HG03095 (cell line): ENCODE measurements at regions not wholly inside any gene's neighbourhood (a gene's known extent, or its start where the extent isn't known, plus 50 kb on each side); places are given as distances from the start of the nearest gene placed in this dataset.

Source experiments
- ATAC-seq: cut with Tn5 transposase; IDR thresholded peaks from one replicate; pipeline ENCODE4 v1.9.1; 2021; ENCODE audit warnings: moderate library complexity; ENCODE audit not compliant: unreplicated experiment

- ATAC-seq: no peak
Measured at GRCh38 chr6:165986914-165987482, 180.7 kb downstream of the TBXT start.

GRCh38 chr6:165986311-165986913 lies 181.2 kb downstream of the TBXT start:
- ATAC-seq: no peak

GRCh38 chr6:165985806-165986299 lies 181.8 kb downstream of the TBXT start:
- ATAC-seq: no peak

- ATAC-seq: no peak
Measured at GRCh38 chr6:165985281-165985805, 182.3 kb downstream of the TBXT start.

- ATAC-seq: no peak
Measured at GRCh38 chr6:165984729-165985275, 182.8 kb downstream of the TBXT start.

GRCh38 chr6:165983112-165984072 lies 184.3 kb downstream of the TBXT start:
- no peak for ATAC-seq

- ATAC-seq: no peak
Measured at GRCh38 chr6:165978476-165978875, 189.2 kb downstream of the TBXT start.

- ATAC-seq: no peak
Measured at GRCh38 chr6:165976684-165977083, 191.0 kb downstream of the TBXT start.

GRCh38 chr6:165974817-165975216 lies 192.8 kb downstream of the TBXT start:
- ATAC-seq: no peak

- no peak for ATAC-seq
Measured at GRCh38 chr6:165973473-165973872, 194.2 kb downstream of the TBXT start.

GRCh38 chr6:165972139-165972802 lies 195.4 kb downstream of the TBXT start:
- no peak for ATAC-seq

- ATAC-seq: no peak
Measured at GRCh38 chr6:165971202-165971601, 196.4 kb downstream of the TBXT start.

- ATAC-seq: no peak
Measured at GRCh38 chr6:165970001-165970400, 197.7 kb downstream of the TBXT start.

GRCh38 chr6:165969184-165969583 lies 198.5 kb downstream of the TBXT start:
- ATAC-seq: no peak

- no peak for ATAC-seq
Measured at GRCh38 chr6:165968408-165968807, 199.2 kb downstream of the TBXT start.

GRCh38 chr6:165967810-165968407 lies 199.7 kb downstream of the TBXT start:
- no peak for ATAC-seq

GRCh38 chr6:165963750-165964149 lies 203.9 kb downstream of the TBXT start:
- ATAC-seq: no peak

GRCh38 chr6:165962366-165962765 lies 205.3 kb downstream of the TBXT start:
- ATAC-seq: no peak

- ATAC-seq: no peak
Measured at GRCh38 chr6:165961233-165961632, 206.4 kb downstream of the TBXT start.

GRCh38 chr6:165960695-165961094 lies 207.0 kb downstream of the TBXT start:
- no peak for ATAC-seq
